HG03108 (cell line): ENCODE measurements at regions not wholly inside any gene's neighbourhood (a gene's known extent, or its start where the extent isn't known, plus 50 kb on each side); places are given as distances from the start of the nearest gene placed in this dataset.

Experiments used
- ATAC-seq: cut with Tn5 transposase; IDR thresholded peaks from one replicate; pipeline ENCODE4 v1.9.1; 2021; ENCODE audit warnings: moderate library complexity; ENCODE audit not compliant: unreplicated experiment

DNA sequence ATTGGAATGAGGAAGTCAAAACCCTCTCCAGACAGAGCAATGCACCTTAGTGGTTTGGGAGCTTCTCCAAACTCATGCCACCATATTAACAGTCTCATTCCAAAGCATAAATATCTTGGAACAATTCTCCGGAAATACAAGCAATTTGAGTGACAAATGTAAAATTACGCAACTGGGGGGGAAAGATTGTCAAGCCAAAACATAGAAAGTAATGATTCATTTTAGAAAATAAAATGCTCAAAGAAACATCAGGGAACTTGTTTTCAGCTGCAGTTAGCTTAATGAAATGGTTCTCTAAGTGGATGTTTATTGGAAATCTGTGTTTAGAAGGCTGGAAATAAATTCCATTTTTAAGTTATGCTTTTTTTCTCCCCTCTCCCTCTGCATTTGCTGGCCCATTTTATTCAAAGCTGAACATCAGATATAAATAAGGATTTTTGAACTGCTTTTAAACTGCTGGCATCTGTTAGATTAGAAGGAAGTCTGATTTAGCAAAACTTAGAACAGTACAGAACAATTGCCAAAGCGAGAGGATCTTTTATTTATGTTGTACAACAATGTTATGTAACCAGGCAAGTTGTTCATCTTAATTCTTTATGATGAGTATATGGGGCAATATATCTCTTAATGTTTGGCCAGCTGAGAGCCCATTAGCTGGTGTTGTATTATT lies 551.9 kb downstream of the PRELID2 start:
- ATAC-seq = no peak

- no peak for ATAC-seq
Observed at GRCh38 chr5:145280806-145281205, 554.3 kb downstream of the PRELID2 start.

DNA sequence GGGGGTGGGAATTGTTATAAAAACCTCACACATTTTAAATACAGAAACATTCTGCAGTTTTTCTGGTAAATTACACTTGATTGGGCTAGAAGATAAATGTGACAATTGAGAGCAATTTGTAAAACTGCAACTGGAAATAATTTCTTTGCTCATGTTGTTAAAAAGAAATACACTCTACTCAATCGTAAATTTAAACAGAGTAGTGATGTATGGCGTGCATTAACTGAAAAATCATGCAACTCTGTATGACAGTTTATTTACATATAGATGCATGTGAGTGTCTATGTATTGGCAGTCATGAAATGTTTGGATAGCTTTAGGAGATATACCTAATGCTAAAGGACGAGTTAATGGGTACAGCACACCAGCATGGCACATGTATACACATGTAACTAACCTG lies 554.9 kb downstream of the PRELID2 start:
- ATAC-seq = no peak

- ATAC-seq = no peak
Observed at GRCh38 chr5:145260670-145261069, 574.5 kb downstream of the PRELID2 start.

GRCh38 chr5:145247745-145248040 lies 587.4 kb downstream of the PRELID2 start:
- ATAC-seq = no peak

DNA sequence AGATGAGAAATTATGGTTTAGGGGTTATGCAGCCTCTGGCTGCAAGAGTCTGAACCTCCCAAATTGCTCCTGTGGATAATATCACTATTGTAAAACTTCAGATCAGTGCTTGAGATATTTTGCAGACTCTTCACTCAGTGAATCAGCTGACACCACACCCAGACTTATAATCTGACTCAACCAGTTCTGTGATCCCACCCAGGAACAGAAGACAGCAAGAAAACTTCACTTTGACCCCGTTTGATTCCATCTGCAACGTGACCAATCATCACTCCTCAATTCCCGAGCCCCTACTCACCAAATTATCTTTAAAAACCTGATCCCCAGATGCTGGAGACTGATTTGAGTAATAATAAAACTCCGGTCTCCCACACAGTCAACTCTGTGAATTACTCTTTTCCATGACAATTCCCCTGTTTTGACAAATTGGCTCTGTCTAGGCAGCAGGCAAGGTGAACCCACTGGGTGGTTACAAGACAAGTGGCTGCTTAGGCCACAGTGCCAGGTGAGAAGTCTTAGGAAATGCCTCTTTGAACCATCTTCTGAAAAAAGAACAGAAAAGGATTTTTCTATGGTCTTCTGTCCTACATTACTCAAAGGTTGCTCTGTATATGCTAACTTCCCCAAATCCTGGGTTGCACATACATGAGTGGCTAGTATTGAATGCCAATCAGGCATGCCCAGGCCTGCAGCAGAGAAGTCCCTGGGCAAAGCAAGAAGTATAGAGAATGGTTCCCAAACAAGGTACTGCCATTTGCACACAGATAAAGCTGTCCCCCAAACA lies 588.0 kb downstream of the PRELID2 start:
- no peak for ATAC-seq

- no peak for ATAC-seq
Observed at GRCh38 chr5:145246379-145246778, 588.8 kb downstream of the PRELID2 start.

DNA sequence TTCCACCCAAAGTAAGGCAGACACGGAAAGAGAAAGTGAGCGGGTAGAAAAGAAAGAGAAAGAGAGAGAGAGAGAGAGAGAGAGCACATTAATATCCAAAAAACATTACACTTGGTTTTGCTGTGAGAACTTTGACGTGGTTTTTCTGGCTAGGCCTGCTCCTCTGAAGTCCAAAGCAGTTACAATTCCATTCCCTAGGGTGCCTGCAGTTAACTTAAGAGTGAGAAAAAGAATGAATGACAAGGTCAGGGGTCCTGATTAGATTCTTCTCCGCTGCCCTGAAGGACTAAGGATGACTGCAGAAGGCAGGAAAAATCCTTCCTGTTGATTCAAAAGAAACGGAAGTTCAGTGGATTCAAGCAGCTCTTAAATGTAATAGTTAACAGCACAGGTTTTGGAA lies 589.8 kb downstream of the PRELID2 start:
- ATAC-seq = no peak

DNA sequence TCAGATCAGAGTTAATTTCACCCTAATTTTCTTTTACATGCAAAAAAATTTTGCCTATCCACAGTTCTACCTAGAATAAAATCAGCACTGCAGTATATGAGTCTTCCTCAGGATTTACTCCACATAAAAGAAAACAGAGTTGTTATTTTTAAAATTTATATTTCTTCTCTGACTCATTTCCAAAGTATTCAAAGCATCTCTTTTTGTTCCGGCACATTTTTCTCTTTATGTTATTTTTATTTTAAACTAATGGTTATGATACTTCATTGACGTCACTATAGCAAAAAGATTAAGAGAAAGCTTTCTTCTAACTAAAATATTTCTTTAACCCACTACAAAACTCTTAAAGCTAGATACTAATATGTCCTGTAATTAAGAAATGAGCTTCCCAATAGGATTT lies 590.4 kb downstream of the PRELID2 start:
- no peak for ATAC-seq

DNA sequence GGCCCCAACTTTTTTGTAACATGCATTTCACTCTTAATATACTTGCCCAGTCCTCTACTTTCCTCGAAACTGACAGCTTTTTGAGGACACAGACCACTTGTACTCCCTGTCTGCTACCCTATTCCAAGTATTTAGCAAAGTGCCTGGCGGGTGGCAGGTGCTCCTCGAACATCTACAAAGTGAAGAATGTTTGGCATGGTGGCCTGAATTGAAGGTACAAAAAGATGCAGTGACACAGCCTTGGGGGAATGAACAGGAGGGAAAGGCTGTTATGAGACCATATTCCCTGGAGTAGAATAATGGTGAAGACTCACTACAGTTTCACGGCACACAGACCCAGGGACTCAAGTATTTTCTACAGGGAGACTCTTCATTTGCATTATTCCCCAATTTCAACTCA lies 590.9 kb downstream of the PRELID2 start:
- no peak for ATAC-seq

DNA sequence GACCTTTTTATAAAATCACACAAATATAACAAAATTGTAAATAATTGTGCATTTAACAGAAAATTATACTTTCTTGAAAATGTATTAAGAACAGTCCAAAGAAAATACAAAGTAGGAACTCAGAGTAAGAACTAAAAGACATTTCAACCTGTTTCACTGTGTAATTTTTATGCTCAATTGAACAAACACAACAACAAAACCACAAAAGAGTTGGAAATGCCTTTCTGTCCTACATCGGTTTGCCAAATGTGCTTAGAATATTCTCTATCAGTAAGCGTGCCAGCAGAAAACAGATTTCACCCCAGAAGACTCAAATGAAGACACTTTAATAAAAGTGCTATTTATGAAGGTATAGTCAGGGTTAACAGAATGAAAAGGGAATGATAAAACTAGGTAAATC lies 592.1 kb downstream of the PRELID2 start:
- no peak for ATAC-seq

- no peak for ATAC-seq
Observed at GRCh38 chr5:145242551-145242950, 592.6 kb downstream of the PRELID2 start.

DNA sequence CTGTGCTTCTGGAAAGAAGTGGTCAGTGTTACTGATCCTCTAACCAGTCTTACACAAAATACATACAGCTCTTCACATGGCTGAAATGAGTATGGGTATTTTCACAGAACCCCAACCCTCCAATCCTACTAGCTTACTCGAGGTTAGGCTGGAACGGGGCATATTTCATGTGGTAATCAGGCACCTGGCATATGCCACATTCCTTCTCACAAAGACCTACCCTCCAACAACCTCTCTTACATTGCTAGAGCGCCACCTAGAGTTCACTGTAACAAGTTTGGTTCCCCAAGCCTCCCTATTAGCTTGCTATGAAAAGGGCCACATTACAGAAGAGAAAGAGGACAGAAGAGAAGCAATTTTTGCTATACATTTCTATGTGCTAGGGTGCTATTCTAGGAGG lies 597.3 kb downstream of the PRELID2 start:
- no peak for ATAC-seq

GRCh38 chr5:145236983-145237382 lies 598.2 kb downstream of the PRELID2 start:
- ATAC-seq = no peak

- ATAC-seq = no peak
Observed at GRCh38 chr5:145236127-145236526, 599.0 kb downstream of the PRELID2 start.

- ATAC-seq = no peak
Observed at GRCh38 chr5:145233461-145233860, 601.7 kb downstream of the PRELID2 start.

GRCh38 chr5:145230781-145231180 lies 604.4 kb downstream of the PRELID2 start:
- no peak for ATAC-seq

DNA sequence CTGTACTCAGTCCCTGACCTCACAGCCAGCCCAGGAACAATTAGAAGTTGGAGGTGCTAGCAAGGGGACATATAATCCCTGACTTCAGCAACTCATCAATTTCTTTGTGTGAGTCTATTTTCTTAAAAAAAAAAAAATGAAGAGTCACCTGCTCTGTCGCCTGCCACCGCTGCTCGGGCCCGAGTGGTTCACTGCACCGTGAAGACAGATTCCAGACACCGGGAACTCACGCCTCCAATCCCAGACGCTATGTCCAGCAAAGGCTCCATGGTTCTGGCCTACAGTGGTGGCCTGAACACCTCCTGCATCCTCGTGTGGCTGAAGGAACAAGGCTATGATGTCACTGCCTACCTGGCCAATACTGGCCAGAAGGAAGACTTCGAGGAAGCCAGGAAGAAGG lies 606.6 kb downstream of the PRELID2 start:
- no peak for ATAC-seq

DNA sequence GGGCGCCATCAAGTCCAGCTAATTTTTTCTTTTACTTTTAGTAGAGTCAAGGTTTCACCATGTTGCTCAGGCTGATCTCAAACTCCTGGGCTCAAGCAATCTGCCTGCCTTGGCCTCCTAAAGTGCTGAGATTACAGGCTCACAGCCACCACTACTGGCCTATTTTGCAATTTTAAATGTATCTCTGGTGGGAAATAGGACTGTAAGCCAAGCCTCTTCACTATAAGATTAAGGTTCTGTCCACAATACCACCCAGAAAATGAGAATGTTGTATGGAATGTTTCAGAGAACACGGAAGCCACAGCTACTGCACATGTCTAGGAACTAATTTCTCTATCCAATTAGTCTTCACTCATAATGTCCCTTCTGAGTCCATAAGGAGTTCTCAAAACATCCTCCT lies 607.3 kb downstream of the PRELID2 start:
- no peak for ATAC-seq

- ATAC-seq = no peak
Observed at GRCh38 chr5:145226726-145227125, 608.4 kb downstream of the PRELID2 start.

DNA sequence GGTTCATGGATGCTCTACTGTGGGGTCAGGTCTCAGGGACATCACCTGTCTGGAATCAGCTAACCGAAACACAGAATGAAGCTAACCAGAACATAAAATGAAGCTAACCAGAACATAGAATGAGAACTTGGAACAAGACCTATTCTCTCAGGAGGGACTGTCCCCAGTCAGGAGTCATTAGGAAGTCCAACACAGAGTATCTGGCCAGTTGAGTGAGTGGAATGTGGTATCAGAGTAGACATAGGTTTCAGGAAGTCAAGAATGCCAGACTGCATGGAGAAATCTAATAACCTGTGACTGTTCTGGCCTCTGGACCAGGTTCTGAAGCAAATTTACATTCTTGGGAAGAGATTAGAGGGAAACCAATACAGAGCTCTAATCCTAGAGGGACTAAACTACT lies 609.6 kb downstream of the PRELID2 start:
- no peak for ATAC-seq

DNA sequence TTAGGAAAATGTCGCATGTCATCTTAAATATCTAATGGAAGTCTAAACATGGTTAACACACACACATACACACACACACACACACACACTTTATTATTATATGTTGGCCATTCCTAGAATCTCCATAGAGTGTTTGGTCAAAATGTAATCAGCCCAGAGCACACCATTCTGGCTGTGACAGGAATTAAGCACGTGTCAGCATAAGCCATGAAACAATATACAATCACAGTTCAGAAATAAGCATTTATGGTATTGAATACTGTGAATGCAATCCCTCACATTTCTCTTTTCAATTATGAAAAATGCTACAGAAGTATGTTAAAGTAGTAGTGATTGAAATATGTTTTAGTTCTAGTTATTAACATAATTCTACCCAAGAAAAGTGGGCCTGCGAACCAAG lies 611.6 kb downstream of the PRELID2 start:
- no peak for ATAC-seq

DNA sequence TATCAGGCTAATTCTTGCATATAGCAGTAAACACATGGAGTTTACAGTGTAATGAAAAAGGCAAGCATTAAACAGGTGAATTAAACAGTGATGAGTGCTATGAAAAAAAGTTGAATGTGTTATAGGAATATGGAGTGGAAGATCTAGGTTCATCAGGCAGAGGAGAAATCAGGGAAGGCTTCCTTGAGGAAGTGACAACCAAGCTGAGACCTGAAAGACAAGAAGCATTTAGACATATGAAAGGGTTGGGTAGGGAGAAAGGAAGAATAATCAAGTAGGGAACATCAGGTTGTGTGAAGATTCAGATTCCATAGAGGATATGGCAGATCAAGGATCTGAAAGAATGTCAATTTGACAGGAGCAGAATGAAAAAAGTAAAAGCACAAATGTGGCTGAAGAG lies 612.5 kb downstream of the PRELID2 start:
- ATAC-seq = no peak
